ENCODE measurements at regions not wholly inside any gene's neighbourhood (a gene's known extent, or its start where the extent isn't known, plus 50 kb on each side); places are given as distances from the start of the nearest gene placed in this dataset.

DNA sequence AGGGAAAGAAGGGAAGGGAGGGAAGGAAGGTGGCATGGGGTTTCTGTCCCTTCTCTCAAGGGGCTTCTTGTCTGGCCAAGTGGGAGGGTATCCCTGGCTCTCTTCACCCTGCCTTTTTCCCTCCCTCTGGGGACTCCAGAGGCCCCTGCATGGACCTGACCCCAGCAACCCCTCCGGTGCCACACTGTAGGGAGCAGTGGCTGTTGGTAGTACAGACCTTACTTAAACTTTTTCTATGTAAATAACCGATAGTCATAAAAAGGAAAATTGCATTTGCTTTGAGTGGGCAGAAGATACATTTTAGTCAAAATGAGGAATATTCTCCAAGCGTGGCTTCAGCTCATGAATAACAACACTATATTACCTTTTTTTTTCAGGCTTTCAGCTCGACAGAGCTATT, 1384.0 kb downstream of the BRD1 start:
- no peak for TF ChIP-seq EZH2 (conservative IDR thresholded peaks at IDR 0.05; ENCODE audit: low read depth, low read length)
- TF ChIP-seq POLR2A (IDR thresholded peaks at IDR 0.05; ENCODE audit: insufficient read depth in 1 of 2, low read depth in 2 of 2, low read length in 2 of 2): no peak
- no peak for TF ChIP-seq NCOA5 (CRISPR knock-in tag; IDR thresholded peaks at IDR 0.05)
- no peak for TF ChIP-seq SMARCE1 (IDR thresholded peaks at IDR 0.05; ENCODE audit: borderline replicate concordance)
- no peak for TF ChIP-seq MAX (IDR thresholded peaks at IDR 0.05)
- no peak for TF ChIP-seq CREB1 (IDR thresholded peaks at IDR 0.05)
- no peak for TF ChIP-seq CREB1 (CRISPR knock-in tag; IDR thresholded peaks at IDR 0.05)
- TF ChIP-seq PHB2 (IDR thresholded peaks at IDR 0.05; ENCODE audit: partially characterized antibody): no peak
- TF ChIP-seq NFYC (CRISPR knock-in tag; IDR thresholded peaks at IDR 0.05): no peak
- TF ChIP-seq, protein P1, sequence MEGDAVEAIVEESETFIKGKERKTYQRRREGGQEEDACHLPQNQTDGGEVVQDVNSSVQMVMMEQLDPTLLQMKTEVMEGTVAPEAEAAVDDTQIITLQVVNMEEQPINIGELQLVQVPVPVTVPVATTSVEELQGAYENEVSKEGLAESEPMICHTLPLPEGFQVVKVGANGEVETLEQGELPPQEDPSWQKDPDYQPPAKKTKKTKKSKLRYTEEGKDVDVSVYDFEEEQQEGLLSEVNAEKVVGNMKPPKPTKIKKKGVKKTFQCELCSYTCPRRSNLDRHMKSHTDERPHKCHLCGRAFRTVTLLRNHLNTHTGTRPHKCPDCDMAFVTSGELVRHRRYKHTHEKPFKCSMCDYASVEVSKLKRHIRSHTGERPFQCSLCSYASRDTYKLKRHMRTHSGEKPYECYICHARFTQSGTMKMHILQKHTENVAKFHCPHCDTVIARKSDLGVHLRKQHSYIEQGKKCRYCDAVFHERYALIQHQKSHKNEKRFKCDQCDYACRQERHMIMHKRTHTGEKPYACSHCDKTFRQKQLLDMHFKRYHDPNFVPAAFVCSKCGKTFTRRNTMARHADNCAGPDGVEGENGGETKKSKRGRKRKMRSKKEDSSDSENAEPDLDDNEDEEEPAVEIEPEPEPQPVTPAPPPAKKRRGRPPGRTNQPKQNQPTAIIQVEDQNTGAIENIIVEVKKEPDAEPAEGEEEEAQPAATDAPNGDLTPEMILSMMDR (CRISPR knock-in tag; IDR thresholded peaks at IDR 0.05): no peak
- TF ChIP-seq KAT8 (CRISPR knock-in tag; IDR thresholded peaks at IDR 0.05): no peak

Data from HepG2 (cell line).